Upper lobe of left lung (tissue), 6 donors: ENCODE measurements at regions not wholly inside any gene's neighbourhood (a gene's known extent, or its start where the extent isn't known, plus 50 kb on each side); places are given as distances from the start of the nearest gene placed in this dataset.
"Not testable (repeated sequence)": the region's sequence is repeated elsewhere in the genome, so short reads cannot be mapped to it uniquely, and the experiment has no call there.

ENCODE experiments used
- ATAC-seq, 2 donors: fragments of 200-7000 bp; cut with Tn5 transposase; one replicate each; pipeline ENCODE4 v1.9.1; 2022; ENCODE audit warnings: mild to moderate bottlenecking in 2 of 2, moderate library complexity in 2 of 2; ENCODE audit not compliant: low FRiP score in 2 of 2
- DNase-seq, 2 donors: peaks; one replicate each; pipeline ENCODE4 v3.0.0-alpha.2; 2019 to 2020
- H3K27ac ChIP-seq, 4 donors: fragments of 200-600 bp; sonication (generic); one replicate each; pipeline ENCODE4 v1.5.1; 2016 to 2019
- H3K27me3 ChIP-seq, 4 donors: fragments of 200-600 bp; sonication (generic); one replicate each; pipeline ENCODE4 v1.5.1; 2017 to 2019
- H3K36me3 ChIP-seq, 4 donors: fragments of 200-600 bp; sonication (generic); one replicate each; pipeline ENCODE4 v1.5.1; 2016 to 2019
- H3K4me1 ChIP-seq, 4 donors: fragments of 200-600 bp; sonication (generic); one replicate each; pipeline ENCODE4 v1.5.1; 2018 to 2019
- H3K4me3 ChIP-seq, 4 donors: fragments of 200-600 bp; sonication (generic); one replicate each; pipeline ENCODE4 v1.5.1; 2017 to 2019; ENCODE audit warnings: mild to moderate bottlenecking in 2 of 4, moderate library complexity in 1 of 4
- H3K9me3 ChIP-seq, 4 donors: fragments of 200-600 bp; sonication (generic); one replicate each; pipeline ENCODE4 v1.5.1; 2018 to 2019
- EP300 ChIP-seq, 4 donors: sonication (generic); formaldehyde crosslinking; IDR thresholded peaks; one replicate each; pipeline ENCODE4 v1.5.1; 2017; ENCODE audit warnings: antibody characterized with exemption in 4 of 4, control low read depth in 2 of 4
- POLR2A ChIP-seq, 4 donors: fragments of 450-650 bp; IDR thresholded peaks; one replicate each; pipeline ENCODE4 v1.5.1; 2016 to 2017; ENCODE audit warnings: antibody characterized with exemption in 4 of 4, mild to moderate bottlenecking in 2 of 4
- POLR2AphosphoS5 ChIP-seq, 2 donors: sonication (generic); formaldehyde crosslinking; IDR thresholded peaks; one replicate each; pipeline ENCODE4 v1.5.1; 2017; ENCODE audit warnings: antibody characterized with exemption in 2 of 2
- WGBS, 2 donors: methylation state at CpG; one replicate each; pipeline ENCODE4 v1.1.5; 2017 to 2018; 5-methylcytosine and 5-hydroxymethylcytosine counted together
- TF ChIP-seq, protein P1 (sequence below), 6 experiments: fragments of 450-650 bp in 4 of 6; fragments of 200-600 bp in 2 of 6; sonication (generic) in 2 of 6; IDR thresholded peaks; one replicate each; pipeline ENCODE4 v1.5.1; 2016 to 2019; ENCODE audit warnings: antibody characterized with exemption in 6 of 6
- donor health status: DM: no; HTN: no; CAD: no; lungs with moderate emphysema.
- donor health status: DM: no; HTN: yes; CAD: no; lungs with severe emphysema.

DNA sequence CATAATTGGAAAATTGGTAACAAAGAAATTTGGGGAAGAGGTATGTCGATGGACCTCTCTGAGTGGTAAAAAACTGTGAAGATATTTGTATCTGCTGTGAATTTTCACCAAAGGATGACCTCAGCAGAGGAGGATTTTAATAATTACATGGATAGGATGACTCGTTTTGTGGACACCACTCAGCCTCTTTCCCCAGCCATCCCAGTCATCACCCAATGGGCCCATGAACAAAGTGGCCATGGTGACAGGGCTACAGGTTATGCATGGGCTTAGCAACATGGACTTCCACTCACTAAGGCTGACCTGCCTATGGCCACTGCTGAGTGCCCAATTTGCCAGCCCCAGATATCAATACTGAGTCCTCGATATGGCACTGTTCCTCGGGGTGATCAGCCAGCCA lies 577.5 kb upstream of the FBXO33 start:
- H3K4me1 ChIP-seq = no peaks in the 10 kb centered on the region

DNA sequence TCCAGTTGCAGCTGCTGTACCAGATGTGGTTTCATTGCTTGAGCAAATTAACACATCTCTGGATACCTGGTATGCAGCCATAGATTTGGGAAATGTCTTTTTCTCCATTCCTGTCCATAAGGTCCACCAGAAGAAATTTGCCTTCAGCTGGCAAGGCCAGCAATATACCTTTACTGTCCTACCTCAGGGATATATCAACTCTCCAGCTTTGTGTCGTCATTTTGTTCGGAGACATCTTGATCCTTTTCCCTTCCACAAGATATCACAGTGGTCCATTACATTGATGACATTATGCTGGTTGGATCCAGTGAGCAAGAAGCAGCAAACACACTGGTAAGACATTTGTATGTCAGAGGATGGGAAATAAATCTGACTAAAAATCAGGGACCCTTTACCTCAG lies 576.1 kb upstream of the FBXO33 start:
- not testable (repeated sequence) for H3K27ac ChIP-seq, H3K4me1 ChIP-seq, DNase-seq, H3K9me3 ChIP-seq, H3K36me3 ChIP-seq, ATAC-seq, H3K27me3 ChIP-seq, H3K4me3 ChIP-seq
- 95 to 98% methylated on average over 2 of the region's 2 CpGs for WGBS, 2 donors

More for the DNA sequence above, 577.5 kb upstream of the FBXO33 start:
- H3K9me3 ChIP-seq = no peaks in the 10 kb centered on the region
- ATAC-seq = no peak
- DNase-seq = no peak
- H3K27ac ChIP-seq = no peak overlapping the region
- H3K4me3 ChIP-seq = no peak overlapping the region
- no peaks in the 10 kb centered on the region for H3K27me3 ChIP-seq
- 77 to 88% methylated on average over 2 to 4 of the region's 4 CpGs for WGBS, 2 donors
- no peaks in the 10 kb centered on the region for H3K36me3 ChIP-seq
- TF ChIP-seq POLR2AphosphoS5 (IDR thresholded peaks at IDR 0.05) = no peak
- no peak for TF ChIP-seq POLR2A (IDR thresholded peaks at IDR 0.05)
- TF ChIP-seq, protein P1, sequence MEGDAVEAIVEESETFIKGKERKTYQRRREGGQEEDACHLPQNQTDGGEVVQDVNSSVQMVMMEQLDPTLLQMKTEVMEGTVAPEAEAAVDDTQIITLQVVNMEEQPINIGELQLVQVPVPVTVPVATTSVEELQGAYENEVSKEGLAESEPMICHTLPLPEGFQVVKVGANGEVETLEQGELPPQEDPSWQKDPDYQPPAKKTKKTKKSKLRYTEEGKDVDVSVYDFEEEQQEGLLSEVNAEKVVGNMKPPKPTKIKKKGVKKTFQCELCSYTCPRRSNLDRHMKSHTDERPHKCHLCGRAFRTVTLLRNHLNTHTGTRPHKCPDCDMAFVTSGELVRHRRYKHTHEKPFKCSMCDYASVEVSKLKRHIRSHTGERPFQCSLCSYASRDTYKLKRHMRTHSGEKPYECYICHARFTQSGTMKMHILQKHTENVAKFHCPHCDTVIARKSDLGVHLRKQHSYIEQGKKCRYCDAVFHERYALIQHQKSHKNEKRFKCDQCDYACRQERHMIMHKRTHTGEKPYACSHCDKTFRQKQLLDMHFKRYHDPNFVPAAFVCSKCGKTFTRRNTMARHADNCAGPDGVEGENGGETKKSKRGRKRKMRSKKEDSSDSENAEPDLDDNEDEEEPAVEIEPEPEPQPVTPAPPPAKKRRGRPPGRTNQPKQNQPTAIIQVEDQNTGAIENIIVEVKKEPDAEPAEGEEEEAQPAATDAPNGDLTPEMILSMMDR (IDR thresholded peaks at IDR 0.05) = no peak
- TF ChIP-seq EP300 (IDR thresholded peaks at IDR 0.05) = no peak

DNA sequence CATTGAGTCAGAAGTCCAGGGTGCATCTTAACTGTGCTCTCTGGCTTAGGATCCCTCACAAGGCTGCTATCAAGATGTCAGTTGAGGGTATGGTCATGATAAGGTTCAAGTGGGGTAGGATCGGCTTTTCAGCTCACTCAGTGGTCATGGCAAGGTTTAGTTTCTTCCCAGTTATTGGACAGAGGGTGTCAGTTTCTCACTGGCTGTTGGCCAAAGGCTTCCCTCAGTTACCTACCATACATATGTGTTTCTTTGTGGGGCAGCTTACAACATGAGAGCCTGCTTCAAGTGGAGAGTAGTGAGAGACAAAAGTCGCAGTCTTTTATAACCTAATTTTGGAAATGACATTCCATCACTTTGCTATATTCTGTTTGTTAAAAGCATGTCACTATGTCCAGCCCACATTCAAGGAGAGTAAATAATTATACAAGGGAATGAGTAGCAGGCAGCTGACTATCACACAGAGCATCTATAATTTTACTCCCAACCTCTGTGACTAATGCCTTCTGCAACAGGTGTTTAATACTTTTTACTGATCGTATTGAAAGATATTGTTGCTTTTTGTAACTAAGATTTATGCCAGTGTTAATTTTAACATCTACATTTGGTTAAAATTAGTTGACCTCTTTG lies 572.8 kb upstream of the FBXO33 start:
- Histone ChIP-seq H3K9me3 (no peaks in the 10 kb centered on the region), H3K36me3 (no peaks in the 10 kb centered on the region), H3K4me3 (no peak overlapping the region), H3K4me1 (no peaks in the 10 kb centered on the region), H3K27me3 (no peaks in the 10 kb centered on the region), H3K27ac (no peak overlapping the region)
- ATAC-seq (no peak), DNase-seq (no peak)
- 80 to 82% methylated on average over 3 of the region's 3 CpGs for WGBS, 2 donors
- TF ChIP-seq, protein P1 (IDR thresholded peaks at IDR 0.05) = no peak
- no peak for TF ChIP-seq EP300 (IDR thresholded peaks at IDR 0.05)

DNA sequence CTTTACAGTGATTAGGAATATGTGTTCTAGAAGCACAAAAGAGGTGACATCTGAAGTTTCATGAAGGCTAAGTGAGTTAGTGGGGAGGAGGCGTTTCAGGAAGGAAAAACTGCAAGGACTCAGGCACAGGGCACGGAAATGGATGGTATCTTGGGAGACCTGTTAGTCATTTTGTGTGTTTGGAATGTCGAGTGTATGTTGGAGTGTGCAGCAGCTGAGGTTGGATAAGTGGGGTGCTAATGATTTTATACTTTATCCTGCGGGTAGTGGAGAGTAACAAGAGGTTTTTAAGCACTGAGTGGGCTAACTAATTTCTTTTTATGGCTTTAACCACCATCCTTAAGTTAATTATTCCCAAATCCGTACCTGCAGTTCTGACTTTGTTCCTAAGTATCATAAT lies 571.5 kb upstream of the FBXO33 start:
- 48 to 50% methylated on average over 5 of the region's 5 CpGs for WGBS, 2 donors
- no peaks in the 10 kb centered on the region for H3K27me3 ChIP-seq
- no peaks in the 10 kb centered on the region for H3K36me3 ChIP-seq
- no peaks in the 10 kb centered on the region for H3K4me1 ChIP-seq
- DNase-seq (peak in 1 of 2 donors; percentile 26), ATAC-seq (peak; percentile 38 to 75)
- no peaks in the 10 kb centered on the region for H3K9me3 ChIP-seq
- TF ChIP-seq EP300 (IDR thresholded peaks at IDR 0.05) (no peak), POLR2A (IDR thresholded peaks at IDR 0.05) (no peak), POLR2AphosphoS5 (IDR thresholded peaks at IDR 0.05) (no peak)
- TF ChIP-seq, protein P1 (IDR thresholded peaks at IDR 0.05) = no peak
- H3K4me3 ChIP-seq = no peak overlapping the region
- no peak overlapping the region for H3K27ac ChIP-seq

DNA sequence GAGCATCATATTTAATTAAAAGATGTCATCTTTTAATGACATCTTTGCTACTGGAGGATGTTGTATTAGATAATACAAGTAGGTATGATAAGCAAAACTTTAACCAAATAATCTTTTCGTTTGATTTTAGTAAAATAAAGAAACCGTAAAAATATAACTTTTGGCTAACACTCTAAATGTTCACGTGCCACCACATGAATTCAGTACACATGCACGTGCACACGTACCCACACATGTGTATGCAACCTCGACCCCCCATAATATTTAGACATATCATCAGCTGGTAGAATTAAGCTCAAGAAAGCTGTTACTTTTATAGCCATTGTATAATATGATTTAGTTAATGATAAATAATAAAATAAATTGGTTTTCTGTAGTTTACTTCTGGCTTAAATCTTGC lies 566.6 kb upstream of the FBXO33 start:
- Histone ChIP-seq H3K4me1 (no peaks in the 10 kb centered on the region), H3K27me3 (no peaks in the 10 kb centered on the region), H3K9me3 (no peaks in the 10 kb centered on the region), H3K4me3 (no peak overlapping the region), H3K27ac (no peak overlapping the region), H3K36me3 (no peaks in the 10 kb centered on the region)
- no peak for ATAC-seq
- WGBS, 2 donors = 88% methylated on average over 6 of the region's 6 CpGs
- TF ChIP-seq, protein P1 (IDR thresholded peaks at IDR 0.05) = no peak
- TF ChIP-seq EP300 (IDR thresholded peaks at IDR 0.05) (no peak), POLR2A (IDR thresholded peaks at IDR 0.05) (no peak), POLR2AphosphoS5 (IDR thresholded peaks at IDR 0.05) (no peak)
- no peak for DNase-seq
